NCI-H1417 treated with DMSO at 0.1 percent for 48 hours (cell line): ENCODE measurements at regions not wholly inside any gene's neighbourhood (a gene's known extent, or its start where the extent isn't known, plus 50 kb on each side); places are given as distances from the start of the nearest gene placed in this dataset.

ENCODE experiments used
- DNase-seq: peaks from one replicate; lab custom pipeline; 2025; lab: John Stamatoyannopoulos, UW

DNA sequence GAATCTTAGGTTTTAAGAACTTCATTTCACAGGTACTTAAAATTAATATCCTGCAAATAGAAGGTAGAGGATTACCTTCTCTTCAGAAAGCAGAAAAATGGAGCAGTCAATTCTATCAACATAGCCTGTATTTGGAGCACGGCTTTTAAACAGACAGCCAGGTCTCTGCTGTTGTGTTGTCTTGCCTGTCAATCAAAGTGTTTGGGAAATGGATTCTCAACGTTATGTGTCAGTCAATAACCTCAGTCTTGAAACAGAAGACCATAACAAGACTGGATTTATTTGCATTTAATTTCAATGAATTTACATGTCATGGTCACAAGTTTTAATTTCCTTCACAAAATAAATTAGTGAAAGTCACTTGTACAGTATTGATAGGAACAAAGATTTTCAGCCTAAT is 51.9 kb upstream of the KRR1 start:
- no peak for DNase-seq

DNA sequence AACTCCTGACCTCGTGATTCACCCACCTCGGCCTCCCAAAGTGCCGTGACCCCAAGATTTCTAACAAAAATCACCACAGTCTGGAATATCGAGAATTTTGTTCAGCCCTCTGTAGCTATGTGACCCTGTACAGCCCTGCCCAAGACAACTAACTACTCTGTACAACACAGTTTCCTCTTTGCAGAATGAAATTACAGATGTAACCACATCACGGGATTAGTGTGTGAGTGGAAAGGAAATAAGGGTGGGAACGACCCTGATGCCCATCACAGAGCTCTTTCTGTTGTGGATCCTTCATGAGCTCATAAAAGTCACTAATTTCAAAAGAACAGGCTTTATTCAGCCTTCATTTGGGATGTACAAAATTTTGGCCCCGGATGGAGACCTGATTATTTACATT is 50.5 kb upstream of the KRR1 start:
- DNase-seq: no peak
